NCI-H2196 treated with DMSO at 0.1 percent for 48 hours (cell line): ENCODE measurements at regions not wholly inside any gene's neighbourhood (a gene's known extent, or its start where the extent isn't known, plus 50 kb on each side); places are given as distances from the start of the nearest gene placed in this dataset.
A peak's percentile ranks its signal among the peaks of the same experiment; 100 is the strongest.
"Not testable (repeated sequence)": the region's sequence is repeated elsewhere in the genome, so short reads cannot be mapped to it uniquely, and the experiment has no call there.

Source experiments
- DNase-seq: peaks from one replicate; lab custom pipeline; 2025; ENCODE audit not compliant: unreplicated experiment; lab: John Stamatoyannopoulos, UW

DNA sequence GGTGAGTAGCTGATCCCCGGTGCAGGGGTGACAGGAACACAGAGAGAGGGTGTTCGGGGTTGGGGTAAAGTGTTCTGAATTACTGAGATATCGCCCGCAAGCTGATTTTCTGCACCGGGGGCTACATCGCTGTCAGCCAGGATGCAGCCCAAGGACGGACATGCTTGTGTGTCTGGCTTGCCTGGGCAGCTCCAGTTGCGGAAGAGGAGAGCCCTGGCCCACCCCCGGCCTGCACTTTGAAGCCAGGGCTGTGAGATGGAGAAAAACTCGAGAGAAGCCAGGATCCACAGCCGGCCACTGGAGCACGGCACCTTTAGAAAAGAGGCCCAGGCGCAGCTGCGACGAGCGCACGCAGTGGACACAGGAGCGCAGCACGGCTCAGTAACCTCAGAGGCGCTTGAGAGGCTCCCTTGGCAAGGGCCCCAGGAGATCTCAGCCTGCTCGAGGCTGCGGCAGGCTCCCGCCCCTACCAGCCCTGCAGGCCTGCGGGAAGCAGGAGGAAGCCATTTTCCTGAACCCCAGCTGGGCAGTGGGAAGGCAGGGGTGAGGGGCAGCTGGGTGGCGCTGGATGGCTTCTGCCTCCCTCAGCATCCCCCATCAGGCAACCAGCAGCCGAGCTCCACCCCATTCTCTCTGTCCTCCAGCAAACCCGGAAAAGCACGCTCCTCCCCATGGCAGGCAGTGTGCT is 59.2 kb downstream of the C9orf50 start:
- peak; percentile 50 for DNase-seq

DNA sequence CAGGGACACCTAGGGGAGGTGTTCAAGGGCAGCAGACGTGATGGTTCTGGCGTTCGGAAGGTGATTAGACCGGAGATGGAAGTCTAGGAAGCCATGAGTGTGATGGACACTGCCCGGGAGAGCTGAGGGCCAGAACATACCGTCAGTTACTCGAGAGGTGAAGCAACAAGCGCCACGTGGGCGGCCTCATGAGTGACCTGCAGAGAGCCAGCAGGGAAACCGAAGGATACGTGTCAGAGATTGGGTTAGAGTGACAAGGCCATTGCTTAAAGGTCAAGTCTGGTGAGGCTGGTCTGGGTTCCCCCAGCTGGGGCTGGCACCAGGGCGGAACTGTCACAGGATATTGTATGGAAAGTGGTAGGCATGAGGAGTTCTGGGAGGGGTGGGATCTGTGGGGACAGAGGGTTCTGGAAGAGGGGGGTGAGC is 60.0 kb downstream of the C9orf50 start:
- DNase-seq, result no peak

GRCh38 chr9:129559506-129559881 is 61.4 kb downstream of the C9orf50 start:
- no peak for DNase-seq

- DNase-seq, result no peak
Observed at GRCh38 chr9:129558551-129559505, 62.1 kb downstream of the C9orf50 start.

GRCh38 chr9:129558063-129558550 is 62.8 kb downstream of the C9orf50 start:
- DNase-seq, result no peak

- no peak for DNase-seq
Observed at GRCh38 chr9:129557192-129558036, 63.5 kb downstream of the C9orf50 start.

GRCh38 chr9:129556491-129557191 is 64.3 kb downstream of the C9orf50 start:
- DNase-seq, result no peak

DNA sequence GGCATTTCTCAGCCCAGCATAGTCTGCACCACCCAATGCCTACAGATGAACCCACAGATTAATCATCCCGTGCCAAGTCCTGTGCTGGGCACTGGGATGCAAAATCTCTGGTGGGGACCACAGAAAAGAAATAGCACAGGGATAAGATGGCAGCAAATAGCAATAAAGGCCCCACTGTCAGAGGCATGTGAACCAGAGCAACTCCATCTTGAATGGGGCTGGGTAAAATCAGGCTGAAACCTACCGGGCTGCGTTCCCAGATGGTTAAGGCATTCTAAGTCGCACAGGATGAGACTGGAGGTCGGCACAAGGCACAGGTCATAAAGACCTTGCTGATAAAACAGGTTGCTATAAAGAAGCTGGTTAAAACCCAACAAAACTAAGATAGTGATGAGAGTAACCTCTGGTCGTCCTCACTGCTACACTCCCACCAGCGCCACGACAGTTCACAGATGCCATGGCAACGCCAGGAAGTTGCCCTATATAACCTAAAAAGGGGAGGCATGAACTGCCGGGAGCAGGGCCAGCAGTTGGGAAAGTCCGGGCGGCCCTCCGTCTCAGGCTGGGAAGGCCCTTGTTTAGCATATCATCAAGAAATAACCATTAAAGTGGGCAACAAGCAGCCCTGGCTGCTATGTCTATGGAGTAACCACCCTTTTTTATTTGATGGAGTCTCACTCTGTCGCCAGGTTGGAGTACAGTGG is 65.2 kb downstream of the C9orf50 start:
- DNase-seq, result no peak

- peak; percentile 43 for DNase-seq
Observed at GRCh38 chr9:129554649-129555048, 66.3 kb downstream of the C9orf50 start.

DNA sequence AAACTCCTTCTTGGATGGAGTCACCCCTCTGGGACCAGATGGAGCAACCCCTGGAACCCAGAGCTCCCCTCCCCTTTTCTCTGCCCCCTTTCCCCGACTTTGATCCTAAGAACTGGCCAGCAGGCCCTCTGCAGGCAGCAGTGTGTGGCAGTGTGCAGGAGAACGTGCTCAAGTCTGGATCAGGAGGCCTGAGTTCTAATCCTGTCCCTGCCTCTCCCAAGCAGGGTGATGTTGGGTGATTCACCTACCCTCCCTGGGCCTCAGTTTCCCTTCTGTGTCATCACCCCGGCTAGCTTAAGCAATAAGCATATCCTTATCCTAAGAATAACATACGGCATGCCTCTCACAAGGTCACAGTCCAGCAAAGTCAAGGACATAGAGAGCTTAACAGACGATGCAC is 67.6 kb downstream of the C9orf50 start:
- no peak for DNase-seq

- DNase-seq, result no peak
Observed at GRCh38 chr9:129552064-129552463, 68.8 kb downstream of the C9orf50 start.

- no peak for DNase-seq
Observed at GRCh38 chr9:129551393-129551973, 69.4 kb downstream of the C9orf50 start.

- DNase-seq, result not testable (repeated sequence)
Observed at GRCh38 chr9:129550977-129551376, 69.9 kb downstream of the C9orf50 start.

- peak; percentile 64 for DNase-seq
Observed at GRCh38 chr9:129550199-129550839, 70.6 kb downstream of the C9orf50 start.

GRCh38 chr9:129549684-129550083 is 71.2 kb downstream of the C9orf50 start:
- DNase-seq, result no peak

GRCh38 chr9:129549139-129549538 is 71.8 kb downstream of the C9orf50 start:
- no peak for DNase-seq

GRCh38 chr9:129548571-129549135 is 72.2 kb downstream of the C9orf50 start:
- DNase-seq, result no peak

DNA sequence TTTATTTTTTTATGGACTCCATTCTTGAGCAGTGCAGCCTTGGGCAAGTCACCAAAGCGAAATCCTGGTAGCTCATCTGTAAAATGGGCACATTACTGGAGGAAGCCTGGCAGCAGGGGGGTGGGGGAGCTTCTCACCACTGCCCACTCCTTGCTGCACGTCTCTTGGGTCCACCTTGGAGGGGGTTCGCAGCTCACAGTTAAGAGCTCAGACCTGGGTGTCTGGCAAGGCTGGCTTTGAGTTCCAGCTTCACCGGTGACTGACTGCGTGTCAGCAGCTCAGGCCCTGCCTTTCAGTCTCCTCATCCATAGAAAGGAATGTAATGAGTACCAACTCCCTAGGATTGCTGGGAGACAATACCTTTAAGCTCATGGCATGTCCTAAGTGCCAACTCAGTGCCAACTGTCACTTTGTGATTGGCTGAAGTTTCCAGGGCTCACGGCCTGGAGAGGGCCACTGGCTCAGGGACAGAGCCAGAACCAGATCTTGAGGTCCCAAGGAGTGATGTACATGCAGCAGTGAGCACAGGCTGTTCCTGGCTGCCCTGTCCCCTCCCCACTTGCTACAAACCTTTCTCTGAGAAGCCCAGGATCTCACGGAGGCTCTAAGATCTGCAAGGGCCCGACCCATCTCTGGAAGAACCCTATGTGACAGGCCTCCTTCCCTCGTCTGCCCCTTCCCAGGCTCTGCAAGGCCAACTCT is 72.9 kb downstream of the C9orf50 start:
- DNase-seq, result no peak
